HG03196 (cell line): ENCODE measurements at regions not wholly inside any gene's neighbourhood (a gene's known extent, or its start where the extent isn't known, plus 50 kb on each side); places are given as distances from the start of the nearest gene placed in this dataset.

Source experiments
- ATAC-seq: cut with Tn5 transposase; IDR thresholded peaks from one replicate; pipeline ENCODE4 v1.9.1; 2021; ENCODE audit not compliant: unreplicated experiment

GRCh38 chr22:46052801-46053562 is 76.0 kb upstream of the WNT7B start:
- no peak for ATAC-seq

GRCh38 chr22:46053563-46054090 is 76.7 kb upstream of the WNT7B start:
- no peak for ATAC-seq

- no peak for ATAC-seq
Observed at GRCh38 chr22:46054091-46055073, 77.4 kb upstream of the WNT7B start.

GRCh38 chr22:46055181-46055875 is 78.4 kb upstream of the WNT7B start:
- ATAC-seq, result no peak

DNA sequence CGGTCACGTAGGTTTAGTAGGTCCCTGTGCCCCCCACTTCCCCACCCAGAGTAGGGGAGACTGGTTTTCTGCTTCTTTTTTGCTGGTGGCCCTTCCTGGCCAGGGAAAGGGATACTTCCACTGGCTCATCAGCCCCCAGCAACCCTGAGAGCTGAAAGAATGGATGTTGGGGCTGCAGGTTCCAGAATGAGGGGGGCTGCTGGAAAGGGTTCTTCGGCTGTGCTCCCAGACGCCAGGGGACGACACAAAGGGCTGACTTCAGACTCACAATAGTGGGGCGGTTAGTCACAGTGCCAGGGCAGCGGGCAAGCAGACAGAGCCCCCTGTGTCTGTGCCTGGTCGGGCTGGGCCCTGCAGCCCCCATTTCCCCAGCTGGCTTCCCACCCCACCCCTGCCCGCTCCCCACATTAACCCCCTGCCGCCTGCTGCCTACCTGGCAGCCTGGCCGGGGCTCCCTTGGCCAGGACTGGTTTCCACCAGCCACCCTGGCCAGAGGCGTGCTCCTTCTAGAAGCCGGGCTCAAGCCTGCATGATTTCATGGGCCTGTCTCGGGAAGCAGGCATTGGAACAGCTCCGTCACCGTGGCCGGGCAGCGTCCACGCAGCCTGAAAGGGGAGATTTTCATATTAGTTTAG is 79.1 kb upstream of the WNT7B start:
- no peak for ATAC-seq

- ATAC-seq, result no peak
Observed at GRCh38 chr22:46056546-46057245, 79.7 kb upstream of the WNT7B start.

- no peak for ATAC-seq
Observed at GRCh38 chr22:46057246-46058090, 80.5 kb upstream of the WNT7B start.

DNA sequence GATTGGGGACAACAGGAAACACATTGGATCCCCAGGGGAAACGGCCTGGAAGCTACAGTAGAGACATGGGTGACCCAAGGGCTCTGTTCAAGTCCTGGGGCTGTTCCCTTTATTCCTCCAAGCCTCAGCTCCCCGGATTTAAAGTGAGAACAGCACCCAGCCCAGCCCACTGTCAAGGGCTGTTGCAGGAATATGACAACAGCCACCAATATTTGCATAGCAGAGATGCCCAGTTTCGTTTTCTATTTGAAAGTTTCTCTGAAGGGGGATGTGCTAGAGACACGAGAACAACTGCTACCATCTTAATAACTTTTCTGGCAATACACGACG is 81.1 kb upstream of the WNT7B start:
- ATAC-seq, result peak; percentile 72

DNA sequence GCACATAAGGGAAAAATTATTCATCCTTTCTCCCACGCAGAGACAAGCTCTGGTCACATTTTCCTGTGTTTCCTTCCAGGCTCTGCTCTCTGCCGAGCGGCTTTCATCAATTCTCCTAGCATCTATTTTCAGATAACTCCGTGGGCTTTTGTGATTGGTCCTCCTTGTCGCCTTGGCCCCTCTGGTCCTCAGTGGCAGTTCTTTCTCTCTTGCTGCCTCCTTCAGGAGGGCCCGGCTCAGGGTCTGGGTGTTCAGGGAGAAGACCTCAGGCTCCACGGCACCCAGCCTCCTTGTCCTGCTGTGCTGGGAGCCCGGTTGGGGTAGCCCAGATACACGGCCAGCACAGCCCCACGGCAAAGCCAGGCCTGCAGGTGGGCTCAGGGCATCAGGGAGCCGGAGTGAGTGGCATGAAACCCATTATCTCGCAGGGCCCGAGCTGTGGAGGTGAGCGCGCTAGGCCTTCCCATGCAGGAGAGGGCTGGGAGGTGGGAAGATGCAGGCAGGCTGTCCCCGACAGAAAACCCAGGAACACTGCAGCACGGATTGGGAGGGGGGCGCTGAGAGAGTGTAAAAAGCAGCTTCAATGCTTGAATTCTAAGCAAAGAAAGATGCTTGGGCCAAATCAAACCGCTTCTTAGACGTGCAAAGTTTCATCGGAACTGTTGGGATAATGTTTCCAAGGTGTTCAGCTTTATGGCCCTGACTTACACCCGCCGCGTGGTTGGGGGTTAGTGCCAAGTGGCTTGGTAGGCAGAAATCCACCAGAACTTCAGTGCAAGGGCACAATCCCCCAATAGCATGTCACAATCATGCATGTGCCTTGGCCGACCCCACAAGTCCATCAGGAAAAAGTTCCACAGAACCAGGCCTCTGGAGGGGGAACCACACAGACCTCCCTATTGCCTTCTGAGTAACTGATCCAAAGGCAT is 81.9 kb upstream of the WNT7B start:
- no peak for ATAC-seq

- no peak for ATAC-seq
Observed at GRCh38 chr22:46060292-46061123, 83.5 kb upstream of the WNT7B start.

- ATAC-seq, result no peak
Observed at GRCh38 chr22:46061124-46061500, 84.2 kb upstream of the WNT7B start.

- no peak for ATAC-seq
Observed at GRCh38 chr22:46061501-46062231, 84.7 kb upstream of the WNT7B start.

DNA sequence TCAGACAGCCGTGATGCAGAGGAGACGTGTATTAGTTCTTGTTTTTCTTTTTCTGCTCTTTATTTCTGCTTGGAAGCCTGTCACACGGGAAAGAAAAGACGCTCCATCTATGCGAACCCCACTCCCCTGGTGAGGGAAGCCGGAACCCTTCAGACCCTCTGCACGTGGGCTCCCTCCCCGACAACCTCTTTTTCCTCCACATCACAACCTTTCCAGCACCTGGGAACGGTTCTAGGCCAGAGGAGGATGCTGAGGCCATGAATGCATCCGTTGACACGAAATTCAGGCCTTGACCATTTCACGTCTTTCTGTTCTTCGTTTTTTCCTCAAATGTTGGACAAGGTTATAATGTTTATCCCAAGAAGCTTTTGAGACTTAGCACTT is 85.3 kb upstream of the WNT7B start:
- no peak for ATAC-seq

DNA sequence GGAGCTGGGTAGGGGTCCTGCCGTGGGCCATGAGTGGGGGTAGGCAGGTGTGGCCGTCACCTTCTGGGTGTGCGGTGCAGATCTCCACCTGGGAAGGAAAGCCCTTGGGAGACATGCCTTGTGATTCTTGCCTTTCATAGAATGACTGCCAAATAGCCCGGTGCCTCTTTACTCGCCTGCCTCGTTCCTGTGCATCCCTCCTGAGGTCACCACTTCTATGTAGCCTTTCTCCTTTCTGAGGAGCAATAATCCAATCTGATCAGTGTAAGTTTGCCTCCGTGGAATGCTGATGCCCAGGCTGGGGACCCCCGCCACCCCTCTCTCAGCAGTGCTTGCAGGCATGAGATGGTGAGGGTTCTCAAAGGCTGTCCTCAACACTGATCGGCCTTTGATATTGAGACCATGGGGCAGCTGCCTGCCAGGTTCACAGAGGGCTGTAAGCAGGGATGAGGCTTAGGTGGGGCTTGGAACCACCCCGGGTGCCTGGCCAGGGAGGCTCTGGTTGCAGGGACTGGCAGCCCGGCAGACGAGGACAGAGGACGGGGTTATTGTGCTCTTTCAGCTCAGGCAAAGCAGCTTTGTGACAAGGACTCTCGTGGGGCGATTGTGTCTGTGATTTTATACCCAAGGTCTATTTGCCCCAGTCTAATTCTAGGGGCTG is 86.1 kb upstream of the WNT7B start:
- no peak for ATAC-seq

GRCh38 chr22:46063846-46064227 is 86.5 kb upstream of the PPARA start:
- ATAC-seq, result no peak

GRCh38 chr22:46064228-46064965 is 85.9 kb upstream of the PPARA start:
- ATAC-seq, result no peak
